GM19467 (cell line): ENCODE measurements at regions not wholly inside any gene's neighbourhood (a gene's known extent, or its start where the extent isn't known, plus 50 kb on each side); places are given as distances from the start of the nearest gene placed in this dataset.
"Not testable (repeated sequence)": the region's sequence is repeated elsewhere in the genome, so short reads cannot be mapped to it uniquely, and the experiment has no call there.

Experiments
- ATAC-seq: cut with Tn5 transposase; IDR thresholded peaks from one replicate; pipeline ENCODE4 v1.9.1; 2021; ENCODE audit warnings: mild to moderate bottlenecking, moderate library complexity; ENCODE audit not compliant: unreplicated experiment

DNA sequence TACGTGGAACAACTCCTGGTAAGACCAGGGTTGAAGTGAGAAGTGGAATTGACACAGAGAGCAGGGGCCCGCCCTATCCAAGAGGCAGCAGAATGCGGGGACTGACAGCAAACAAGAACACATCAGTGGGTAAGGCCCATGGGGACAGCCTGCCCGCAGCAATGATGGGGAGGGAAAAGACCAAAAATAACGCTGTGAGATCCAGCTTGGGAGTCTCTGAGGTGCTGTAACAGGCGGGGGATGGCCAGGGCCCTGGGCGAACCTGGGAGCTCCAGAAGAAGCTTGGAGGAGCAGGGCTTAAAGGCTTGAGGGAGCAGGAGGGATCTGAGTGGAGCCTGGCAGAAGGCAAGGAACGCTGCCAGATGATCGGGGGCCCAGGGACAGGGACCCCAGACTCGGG, 173.4 kb downstream of the TMEM200C start:
- no peak for ATAC-seq

DNA sequence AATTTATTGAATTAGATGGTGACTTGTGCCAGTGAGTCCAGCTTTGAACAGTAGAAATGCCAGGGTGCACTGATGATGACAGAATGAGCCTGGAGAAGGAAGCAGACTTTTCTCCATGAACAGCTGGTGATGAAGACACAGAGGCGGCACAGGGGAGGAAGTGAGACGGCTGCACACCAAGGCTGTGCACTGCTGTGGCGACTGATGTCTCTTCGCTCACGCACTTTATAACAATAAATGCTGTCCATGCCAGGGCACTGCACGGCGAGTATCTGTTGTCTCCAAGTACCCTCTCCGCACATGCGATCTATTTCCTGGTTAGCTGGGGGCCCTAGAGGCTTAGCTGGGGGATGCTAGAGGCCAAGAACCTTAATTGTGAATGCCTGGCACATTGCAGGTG, 175.2 kb downstream of the TMEM200C start:
- no peak for ATAC-seq

DNA sequence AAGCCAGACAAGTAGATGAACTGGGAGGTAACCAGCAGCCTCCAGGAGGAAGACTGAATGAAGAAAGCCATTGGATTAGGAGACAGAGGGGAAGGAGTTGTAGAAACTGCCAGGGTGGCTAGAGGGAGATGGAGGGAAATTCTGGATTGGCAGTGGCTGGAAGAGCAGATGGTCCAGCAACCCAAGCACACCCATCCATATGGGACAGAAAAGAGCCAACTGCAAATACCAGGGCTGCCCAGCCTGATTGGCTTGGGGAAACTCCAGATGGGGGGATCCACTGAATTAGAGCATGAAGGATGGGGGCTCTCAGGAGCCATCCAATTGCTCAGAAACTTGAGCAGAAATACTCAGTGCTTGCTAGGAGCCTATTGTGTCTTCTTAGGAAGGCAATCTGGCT, 173.5 kb upstream of the EPB41L3 start:
- ATAC-seq, result no peak

DNA sequence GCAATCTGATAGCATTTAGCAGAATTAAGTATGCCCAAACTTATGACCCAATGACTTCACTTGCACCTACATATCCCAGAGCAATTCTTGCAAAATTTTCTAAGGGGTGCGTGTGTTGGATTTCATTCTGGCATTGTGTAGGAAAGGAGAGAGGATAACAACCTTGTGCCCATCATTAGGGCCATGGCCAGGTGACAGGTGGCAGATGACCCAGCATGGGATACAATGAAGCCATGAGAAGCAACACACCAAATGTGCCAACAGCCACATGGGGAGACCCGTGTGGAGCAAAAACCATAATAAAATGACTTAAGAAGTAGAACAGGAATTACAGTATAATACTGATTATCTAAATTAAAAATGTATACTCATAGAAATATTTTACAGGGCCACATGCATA, 166.9 kb upstream of the EPB41L3 start:
- ATAC-seq, result no peak

DNA sequence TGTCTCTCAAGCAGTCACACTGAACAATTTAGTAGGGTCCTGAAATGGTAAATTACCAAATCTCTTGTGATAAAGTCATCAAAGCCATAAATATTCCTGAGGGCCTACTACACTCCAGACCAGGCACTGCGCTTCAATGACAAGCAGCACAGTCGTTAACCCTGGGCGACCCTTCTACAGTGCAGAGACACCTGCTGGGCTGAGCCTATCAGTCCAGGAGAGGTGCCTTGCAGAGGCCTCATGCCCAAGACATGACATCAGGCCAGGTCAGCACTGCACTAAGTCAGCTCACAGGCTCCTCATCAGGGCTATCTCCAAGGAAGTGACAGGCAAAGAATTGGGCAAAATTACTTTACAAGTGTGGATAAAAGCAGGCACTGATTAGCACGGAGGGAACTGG, 166.4 kb upstream of the EPB41L3 start:
- no peak for ATAC-seq

DNA sequence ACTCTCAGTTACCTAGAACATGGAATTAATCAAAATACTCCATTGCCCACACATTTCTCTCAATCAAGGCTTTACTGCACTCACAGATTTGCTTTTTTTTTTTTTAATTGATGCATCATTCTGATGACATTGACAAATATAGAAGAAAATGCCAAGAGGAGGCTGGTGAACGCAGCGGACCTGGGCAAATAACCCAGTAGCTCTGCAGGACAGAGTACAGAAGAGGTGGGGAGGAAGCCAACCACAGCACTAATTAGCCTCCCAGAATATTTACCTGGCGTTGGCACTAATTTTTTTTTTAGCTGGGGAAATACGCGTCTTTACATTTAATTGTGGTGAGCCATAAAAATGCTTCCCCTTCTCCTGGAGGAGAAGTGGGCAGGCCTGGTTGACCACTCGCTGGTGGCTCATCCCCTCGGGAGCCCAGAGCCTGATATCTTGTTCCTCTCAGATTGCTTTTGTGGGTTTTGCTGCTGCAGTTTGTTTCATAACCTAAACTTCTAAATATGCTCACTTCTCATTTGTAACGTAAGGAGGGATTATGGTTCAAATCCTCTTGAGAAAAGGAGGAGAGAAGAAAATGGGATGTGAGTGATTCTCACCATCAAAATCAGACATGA, 165.8 kb upstream of the EPB41L3 start:
- no peak for ATAC-seq

DNA sequence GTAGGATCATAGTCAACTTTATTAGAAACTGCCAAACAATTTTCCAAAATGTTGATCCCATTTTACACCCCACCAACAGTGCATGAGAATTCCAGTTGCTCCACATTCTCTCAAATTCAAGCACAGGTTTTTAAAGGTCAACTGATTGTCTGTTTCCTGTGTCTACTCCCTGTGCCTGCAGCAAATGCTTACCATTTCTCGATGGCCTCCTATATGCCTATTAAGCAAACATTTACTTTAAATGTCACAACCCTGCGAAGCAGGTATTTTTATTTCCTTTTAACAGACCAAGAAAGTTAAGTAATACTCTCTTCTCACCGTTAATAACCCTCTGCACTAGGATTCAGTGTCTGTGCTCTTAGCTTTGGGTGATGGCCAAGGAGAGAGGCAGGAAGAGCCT, 163.8 kb upstream of the EPB41L3 start:
- no peak for ATAC-seq

DNA sequence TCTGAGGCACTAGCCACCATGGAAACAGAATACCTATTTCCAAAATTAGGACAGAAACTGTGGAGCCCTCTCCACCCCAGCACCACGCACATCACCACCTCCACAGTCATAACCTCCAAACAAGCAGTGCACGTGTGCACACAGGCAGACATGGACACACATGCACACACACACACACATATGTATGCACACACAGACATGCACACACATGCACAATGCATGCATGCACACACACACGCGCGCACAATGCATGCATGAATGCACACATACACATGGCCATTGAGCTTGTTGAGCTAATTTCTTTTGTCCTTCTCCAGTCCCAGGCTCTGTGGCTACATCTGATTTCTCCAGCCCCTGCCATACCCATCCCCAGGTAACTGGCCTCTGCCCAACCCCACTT, 161.6 kb upstream of the EPB41L3 start:
- ATAC-seq, result no peak

DNA sequence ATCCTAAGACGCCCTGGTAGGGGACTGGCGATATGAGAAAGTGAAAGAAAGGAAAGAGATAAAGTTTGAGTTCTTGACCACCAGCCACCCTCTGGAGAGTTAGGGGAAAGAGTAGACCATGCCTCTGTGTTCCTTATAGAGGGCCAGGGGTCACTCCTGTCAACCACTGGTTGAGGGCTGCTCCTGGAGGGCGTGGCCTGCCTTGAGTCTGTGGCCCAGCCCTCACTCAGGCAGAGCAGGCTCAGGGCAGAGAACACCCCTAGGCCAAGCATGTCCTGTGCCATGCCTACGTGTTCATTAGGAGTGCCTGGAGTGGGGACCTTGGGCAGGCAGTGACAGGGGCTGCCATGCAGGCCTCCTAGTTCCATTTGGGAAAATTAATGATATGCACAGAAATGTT, 161.1 kb upstream of the EPB41L3 start:
- no peak for ATAC-seq

DNA sequence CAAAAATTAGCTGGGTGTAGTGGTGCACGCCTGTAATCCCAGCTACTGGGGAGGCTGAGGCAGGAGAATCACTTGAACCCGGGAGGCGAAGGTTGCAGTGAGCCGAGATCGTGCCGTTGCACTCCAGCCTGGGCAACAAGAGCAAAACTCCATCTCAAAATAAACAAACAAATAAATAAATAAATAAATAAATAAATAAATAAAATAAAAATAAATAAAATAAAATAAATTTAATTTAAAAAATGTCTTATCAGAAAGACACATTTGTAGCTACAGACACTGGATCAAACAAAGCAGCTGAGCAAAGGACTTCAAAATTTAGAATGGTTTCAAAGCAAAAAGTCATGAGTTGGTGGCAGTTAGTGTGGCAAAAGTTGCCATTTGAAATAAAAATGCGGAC, 158.2 kb upstream of the EPB41L3 start:
- not testable (repeated sequence) for ATAC-seq

DNA sequence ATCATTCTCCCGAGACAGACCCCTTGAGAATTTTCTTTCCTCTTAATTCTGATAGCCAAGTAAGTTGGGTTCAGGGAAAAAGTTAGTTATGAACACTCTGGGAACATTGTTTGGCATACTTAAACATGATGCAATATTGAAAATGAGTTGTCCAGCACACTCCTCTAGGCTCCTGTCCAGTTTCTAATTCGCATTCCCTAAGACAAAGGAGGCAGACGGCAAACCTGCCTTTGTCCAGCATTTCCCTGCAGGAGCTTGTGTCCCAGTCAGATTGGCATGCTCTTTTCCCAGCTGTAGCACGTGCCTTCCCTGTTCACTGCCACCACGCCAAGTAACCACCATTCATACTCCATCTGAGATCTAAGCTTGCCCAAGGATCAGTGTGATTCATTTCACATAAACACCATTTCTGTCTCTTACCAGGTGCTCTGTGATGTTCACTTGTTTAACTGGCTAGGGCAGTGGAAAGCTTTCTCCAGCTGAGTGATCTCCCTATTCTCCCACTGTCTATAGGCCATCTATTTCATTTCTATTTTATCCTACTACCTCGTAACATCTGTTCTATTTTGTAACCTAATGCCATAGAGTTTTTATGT, 150.0 kb upstream of the EPB41L3 start:
- ATAC-seq, result no peak

DNA sequence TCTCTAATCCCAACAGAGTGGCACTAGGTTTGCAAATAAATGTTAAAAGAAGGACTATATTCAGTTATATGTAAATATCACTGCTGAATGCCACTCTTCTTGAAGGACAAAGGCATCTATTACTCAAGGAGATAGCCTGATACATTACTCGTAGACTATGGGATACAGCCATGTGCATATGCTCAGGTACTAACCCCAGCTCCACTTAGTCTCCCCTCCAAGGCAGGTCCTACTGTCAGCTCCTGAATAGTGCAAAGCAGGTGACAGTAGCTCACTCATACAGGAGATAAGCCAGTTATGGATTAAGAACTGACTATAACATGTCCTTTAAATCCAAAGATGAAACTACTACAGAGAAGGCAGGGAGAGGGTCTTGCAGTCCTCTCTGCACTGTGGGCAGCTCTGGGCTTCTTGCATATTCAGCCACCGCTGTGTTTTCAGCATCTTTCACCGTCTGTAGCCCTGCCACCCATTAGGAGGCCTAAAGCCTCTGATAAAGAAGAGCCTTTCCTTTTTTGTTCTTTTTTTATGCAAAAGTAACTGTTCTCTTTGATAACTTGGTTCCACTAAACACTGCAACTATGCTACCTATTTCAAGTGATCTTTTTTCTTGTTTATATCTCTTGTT, 135.1 kb upstream of the EPB41L3 start:
- no peak for ATAC-seq

DNA sequence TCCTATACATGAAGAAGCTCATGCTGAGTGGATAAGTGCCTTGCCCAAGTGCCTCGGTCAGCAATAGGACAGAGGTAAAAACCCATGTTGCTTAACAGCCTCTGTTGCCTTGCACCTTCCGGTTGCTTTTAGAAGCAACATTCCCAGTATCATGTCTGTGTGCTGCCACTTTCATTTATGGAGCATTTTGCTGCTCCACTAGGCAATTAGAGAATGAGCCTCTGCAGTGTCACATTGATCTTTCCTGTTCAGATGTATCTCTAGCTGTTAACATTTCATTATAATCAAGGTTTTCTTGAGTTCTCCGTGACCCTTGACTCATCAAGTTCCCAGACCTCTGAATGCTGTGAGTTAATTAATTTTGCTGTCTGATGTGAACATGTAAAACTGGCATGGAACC, 134.5 kb upstream of the EPB41L3 start:
- ATAC-seq, result no peak

DNA sequence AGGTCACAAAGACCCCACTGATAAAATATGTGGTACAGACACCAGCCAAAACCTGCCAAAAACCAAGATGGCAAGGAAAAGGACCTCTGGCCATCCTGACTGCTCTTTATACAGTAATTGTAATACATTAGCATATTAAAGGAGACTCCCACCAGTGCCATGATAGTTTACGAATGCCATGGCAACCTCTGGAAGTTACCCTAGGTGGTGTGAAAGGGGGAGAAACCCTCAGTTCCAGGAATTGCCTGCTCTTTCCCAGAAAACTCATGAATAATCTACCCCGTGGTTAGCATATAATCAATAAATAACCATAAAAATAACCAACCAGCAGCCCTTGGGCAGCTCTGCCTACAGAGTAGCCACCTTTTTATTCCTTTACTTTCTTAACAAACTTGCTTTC, 129.8 kb upstream of the EPB41L3 start:
- no peak for ATAC-seq

DNA sequence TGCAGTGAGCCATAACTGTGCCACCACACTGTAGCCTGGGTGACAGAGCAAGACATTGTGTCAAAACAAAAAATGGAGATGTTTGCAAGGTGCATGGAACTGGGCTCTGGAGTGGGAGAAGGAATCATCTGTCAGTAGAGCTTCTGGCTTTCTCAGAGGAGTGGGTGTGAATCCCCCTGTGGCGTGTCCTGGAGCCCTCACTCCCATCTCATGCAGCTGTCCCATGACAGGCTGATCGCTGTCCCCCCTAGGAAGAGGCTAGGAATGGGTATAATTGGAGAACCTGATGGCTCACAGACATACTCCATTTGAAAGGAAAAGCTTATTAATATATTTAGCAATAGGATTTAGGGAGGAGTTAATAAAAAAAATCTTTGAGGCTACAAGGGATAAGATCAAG, 125.8 kb upstream of the EPB41L3 start:
- ATAC-seq, result no peak

DNA sequence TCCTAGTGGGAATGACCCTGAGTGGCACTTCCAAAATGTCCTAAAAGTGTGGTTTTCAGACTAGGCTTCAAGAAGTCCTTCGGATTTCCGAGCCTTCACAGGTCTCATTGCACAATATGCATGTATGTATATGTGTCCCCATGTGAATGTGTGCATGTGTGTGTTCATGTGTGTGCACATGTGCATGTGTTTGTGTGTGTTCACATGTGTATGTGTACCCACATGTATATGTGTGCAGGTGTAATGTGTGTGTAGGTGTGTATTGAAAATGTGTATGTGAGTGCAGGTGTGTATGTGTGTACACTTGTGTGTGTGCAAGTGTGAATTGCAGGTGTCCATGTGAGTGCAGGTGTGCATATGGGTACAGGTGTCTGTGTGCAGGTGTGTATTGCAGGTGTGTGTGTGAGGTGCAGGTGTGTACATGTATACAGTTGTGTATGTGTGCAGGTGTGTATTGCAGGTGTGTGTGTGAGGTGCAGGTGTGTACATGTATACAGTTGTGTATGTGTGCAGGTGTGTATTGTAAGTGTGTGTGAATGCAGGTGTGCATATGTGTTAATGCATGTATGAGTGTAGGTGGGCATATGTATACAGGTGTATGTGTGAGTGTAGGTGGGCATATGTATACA, 124.4 kb upstream of the EPB41L3 start:
- ATAC-seq, result no peak

DNA sequence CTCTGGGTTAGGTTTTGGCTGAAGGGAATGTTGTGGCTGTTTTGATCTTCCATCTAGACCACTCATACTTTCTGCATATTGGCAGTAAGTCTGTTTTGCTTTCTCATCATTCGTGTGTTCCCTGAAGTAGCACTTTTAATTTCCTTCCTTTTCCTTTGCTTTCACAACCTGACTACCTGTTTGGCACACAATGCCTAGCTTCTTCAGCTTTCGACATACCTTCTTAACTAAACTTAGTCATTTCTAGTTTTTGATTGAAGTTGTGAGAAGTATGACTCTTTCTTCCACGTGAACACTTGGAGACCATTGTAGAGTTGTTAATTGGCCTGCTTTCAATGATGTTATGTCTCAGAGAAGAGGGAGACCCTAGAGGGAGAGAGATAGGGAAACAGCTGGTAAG, 123.6 kb upstream of the EPB41L3 start:
- no peak for ATAC-seq

DNA sequence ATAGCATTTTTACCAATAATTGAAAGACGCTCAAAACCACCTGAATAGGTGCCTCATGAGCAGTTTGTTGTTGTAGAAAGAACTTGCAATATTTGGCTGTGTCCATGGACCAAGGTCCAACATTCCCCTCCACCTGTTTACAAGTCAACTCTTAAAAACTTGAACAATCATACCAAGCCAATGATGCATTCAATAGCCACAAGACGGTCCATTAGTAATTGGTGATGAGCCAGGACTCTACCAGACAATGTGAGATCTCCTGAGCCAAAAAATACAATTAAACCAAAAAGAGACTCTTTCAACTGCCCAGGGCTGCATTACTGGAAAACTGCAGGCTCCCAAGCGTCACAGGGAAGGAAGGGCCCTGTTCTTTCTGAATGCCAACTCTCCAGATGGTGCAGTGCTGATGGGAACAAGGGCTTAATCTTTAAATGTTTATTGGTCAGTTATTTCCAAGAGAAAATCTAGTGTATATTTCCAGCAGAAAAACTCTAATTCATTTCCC, 118.8 kb upstream of the EPB41L3 start:
- no peak for ATAC-seq

DNA sequence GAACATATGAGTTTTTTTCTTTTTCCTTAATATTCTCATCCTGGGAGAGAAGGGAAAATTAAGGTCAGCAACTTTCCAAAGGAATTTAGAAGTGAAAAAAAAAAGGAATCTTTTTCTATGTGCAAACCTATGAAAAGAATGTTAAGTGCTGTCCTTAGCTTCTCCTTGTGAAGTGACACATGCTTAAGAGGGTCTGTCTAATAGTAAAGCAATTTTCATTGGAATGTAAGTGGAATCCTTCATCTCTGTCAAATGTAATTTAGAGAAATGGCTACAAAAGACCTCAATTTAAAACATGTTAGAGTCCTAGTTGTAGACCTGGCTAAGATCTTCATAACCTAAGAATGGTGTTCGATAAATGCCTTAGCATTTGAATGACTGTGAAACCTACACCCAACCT, 117.4 kb upstream of the EPB41L3 start:
- ATAC-seq, result no peak

DNA sequence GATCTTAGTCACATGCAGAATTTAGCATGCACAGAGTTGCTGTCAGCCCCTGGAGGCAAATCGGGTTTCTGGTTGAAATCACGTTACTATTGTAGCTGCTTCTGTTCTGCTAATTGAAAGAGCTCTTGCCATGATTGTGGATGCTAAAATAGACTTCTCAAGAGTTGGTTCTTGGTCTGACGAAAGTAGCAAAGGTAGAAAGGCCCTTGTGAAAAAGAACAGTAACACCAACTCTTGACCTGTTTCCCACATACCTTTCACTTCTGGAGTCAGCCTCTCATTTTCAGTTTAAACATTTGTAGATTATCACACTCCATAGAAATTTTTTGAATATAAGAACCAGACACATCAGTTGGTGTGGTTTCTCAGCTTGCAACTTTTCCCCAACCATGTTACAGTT, 110.0 kb upstream of the EPB41L3 start:
- no peak for ATAC-seq

DNA sequence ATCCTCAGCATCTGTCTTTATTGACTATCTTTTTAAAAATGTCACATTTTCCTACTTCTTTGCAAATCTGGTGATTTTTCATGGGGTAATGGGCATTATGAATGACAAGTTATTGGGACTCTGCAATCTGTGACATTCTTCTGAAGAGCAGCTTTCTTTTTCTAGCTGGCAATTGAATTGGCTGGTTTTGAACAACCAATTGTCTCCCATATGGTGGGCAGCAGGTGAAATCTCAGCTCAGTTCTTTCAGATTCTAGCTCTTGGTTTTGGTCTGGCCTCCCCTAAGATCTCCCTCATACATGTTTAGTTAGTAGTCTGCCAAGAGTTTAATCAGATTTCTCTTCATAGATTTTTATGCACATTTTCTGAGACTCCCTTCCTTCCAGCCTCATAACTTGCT, 107.9 kb upstream of the EPB41L3 start:
- ATAC-seq, result no peak

DNA sequence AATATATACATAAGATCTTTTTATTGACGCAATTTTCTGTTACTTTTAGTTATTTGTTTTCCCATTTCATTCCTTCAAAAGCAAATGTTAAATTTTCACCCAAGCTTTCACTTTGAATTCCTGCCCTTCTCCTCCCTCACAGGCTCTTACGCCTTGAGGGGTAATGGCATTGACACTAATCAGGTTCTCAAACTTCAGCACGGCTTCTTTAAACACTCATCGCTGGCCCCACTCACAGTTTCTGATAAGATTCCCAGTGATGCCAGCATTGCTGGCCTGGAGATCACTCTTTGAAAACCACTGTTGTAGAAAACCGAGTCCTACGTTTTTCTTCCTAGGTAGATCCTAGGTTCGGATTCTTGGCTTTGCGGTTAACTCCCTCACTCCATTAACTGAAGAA, 105.6 kb upstream of the EPB41L3 start:
- no peak for ATAC-seq
